Activated CD8-positive, alpha-beta T cell treated with anti-CD3 and anti-CD28 coated beads for 36 hours (primary cell): ENCODE measurements at regions not wholly inside any gene's neighbourhood (a gene's known extent, or its start where the extent isn't known, plus 50 kb on each side); places are given as distances from the start of the nearest gene placed in this dataset.

ENCODE experiments used
- ATAC-seq: fragments of 200-7000 bp; cut with Tn5 transposase; one replicate; pipeline ENCODE4 v1.10.0; 2021; ENCODE audit warnings: mild to moderate bottlenecking, moderate library complexity
- CTCF ChIA-PET: fragments of 350-600 bp; sonication (Branson Sonifier 250); formaldehyde crosslinking; loops from one replicate; lab custom pipeline; 2021; ENCODE audit warnings: antibody characterized with exemption; lab: Charles Lee
- POLR2A ChIA-PET: fragments of 350-600 bp; sonication (Branson Sonifier 250); formaldehyde crosslinking; loops from one replicate; lab custom pipeline; 2021; ENCODE audit warnings: antibody characterized with exemption; lab: Charles Lee
- DNase-seq: peaks from one replicate; pipeline ENCODE4 v3.0.0-alpha.2; 2020
- H3K27ac Mint-ChIP-seq: one replicate; pipeline ENCODE4 v1.8.0; 2021; ENCODE audit warnings: mild to moderate bottlenecking, mixed read lengths
- H3K27me3 Mint-ChIP-seq: one replicate; pipeline ENCODE4 v1.8.0; 2021; ENCODE audit warnings: mixed read lengths
- H3K36me3 Mint-ChIP-seq: one replicate; pipeline ENCODE4 v1.8.0; 2021; ENCODE audit warnings: low read depth, mixed read lengths
- H3K4me1 Mint-ChIP-seq: one replicate; pipeline ENCODE4 v1.8.0; 2021; ENCODE audit warnings: low read depth, mixed read lengths
- H3K4me3 Mint-ChIP-seq: one replicate; pipeline ENCODE4 v1.8.0; 2021; ENCODE audit warnings: mild to moderate bottlenecking, moderate library complexity, mixed read lengths
- H3K9me3 Mint-ChIP-seq: one replicate; pipeline ENCODE4 v1.8.0; 2021; ENCODE audit warnings: mixed read lengths
- intact Hi-C: fragments of 100-400 bp; cut with micrococcal nuclease; formaldehyde crosslinking; loops from one replicate; pipeline ENCODE4 v1.10.0; 2022
- TF ChIP-seq, protein P1 (sequence below): fragments of 200-600 bp; IDR thresholded peaks from one replicate; pipeline ENCODE4 v1.8.0; 2022; ENCODE audit warnings: antibody characterized with exemption, mild to moderate bottlenecking

DNA sequence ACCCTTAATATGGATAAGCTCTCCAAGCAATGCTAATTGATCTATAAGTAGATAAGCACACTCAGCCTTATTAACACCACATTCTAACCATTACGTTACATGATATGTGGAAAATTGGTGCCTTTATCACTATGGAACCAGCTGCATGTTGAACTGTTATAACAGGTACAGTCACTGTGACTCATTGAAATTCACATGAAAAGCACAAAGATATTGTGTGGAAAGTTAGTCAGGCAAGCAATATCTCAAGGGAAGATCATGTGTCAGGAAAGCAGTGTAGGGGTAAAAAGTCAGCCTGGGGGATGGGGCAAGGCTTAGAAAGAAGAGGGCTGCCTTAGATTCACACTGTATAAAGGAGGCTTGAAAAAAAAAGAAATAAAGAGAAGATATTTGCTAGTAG lies 313.7 kb upstream of the SMIM31 start:
- intact Hi-C loops = no loop called here
- ATAC-seq = no peak
- ChIA-PET POLR2A (no interaction called here), CTCF (no interaction called here)
- no peaks in the 10 kb centered on the region for H3K27me3 Mint-ChIP-seq
- no peaks in the 10 kb centered on the region for H3K36me3 Mint-ChIP-seq
- H3K9me3 Mint-ChIP-seq = no peaks in the 10 kb centered on the region
- no peak overlapping the region for H3K27ac Mint-ChIP-seq
- no peak for DNase-seq
- H3K4me3 Mint-ChIP-seq = no peak overlapping the region
- TF ChIP-seq, protein P1, sequence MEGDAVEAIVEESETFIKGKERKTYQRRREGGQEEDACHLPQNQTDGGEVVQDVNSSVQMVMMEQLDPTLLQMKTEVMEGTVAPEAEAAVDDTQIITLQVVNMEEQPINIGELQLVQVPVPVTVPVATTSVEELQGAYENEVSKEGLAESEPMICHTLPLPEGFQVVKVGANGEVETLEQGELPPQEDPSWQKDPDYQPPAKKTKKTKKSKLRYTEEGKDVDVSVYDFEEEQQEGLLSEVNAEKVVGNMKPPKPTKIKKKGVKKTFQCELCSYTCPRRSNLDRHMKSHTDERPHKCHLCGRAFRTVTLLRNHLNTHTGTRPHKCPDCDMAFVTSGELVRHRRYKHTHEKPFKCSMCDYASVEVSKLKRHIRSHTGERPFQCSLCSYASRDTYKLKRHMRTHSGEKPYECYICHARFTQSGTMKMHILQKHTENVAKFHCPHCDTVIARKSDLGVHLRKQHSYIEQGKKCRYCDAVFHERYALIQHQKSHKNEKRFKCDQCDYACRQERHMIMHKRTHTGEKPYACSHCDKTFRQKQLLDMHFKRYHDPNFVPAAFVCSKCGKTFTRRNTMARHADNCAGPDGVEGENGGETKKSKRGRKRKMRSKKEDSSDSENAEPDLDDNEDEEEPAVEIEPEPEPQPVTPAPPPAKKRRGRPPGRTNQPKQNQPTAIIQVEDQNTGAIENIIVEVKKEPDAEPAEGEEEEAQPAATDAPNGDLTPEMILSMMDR = no peak
- no peaks in the 10 kb centered on the region for H3K4me1 Mint-ChIP-seq

- POLR2A ChIA-PET = no interaction called here
- Mint-ChIP-seq H3K4me3 (no peak overlapping the region), H3K27ac (no peak overlapping the region), H3K27me3 (no peaks in the 10 kb centered on the region), H3K4me1 (no peaks in the 10 kb centered on the region), H3K9me3 (no peaks in the 10 kb centered on the region), H3K36me3 (no peaks in the 10 kb centered on the region)
- CTCF ChIA-PET = no interaction called here
- ATAC-seq (no peak), DNase-seq (no peak)
- TF ChIP-seq, protein P1 = no peak
- intact Hi-C loops = no loop called here
Measured at GRCh38 chr4:164441109-164441508, 312.8 kb upstream of the SMIM31 start.

DNA sequence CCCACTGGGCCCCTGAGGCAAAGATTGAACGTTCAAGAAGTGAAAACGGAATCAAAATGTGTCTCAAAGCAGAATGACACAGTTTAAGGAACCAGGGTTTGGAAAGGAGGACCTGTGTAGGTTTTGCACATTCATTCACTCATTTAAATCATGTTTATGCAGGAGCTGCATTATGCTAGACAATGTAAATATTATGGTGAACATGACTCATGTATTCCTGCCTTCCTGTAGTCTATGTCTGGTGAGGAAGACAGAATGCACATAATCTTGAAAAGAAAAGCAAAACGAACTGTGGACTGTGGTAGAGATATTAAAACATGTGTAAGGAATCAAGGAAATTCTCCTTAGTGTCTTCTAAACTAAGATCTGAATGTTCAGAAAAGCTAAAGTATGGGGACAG lies 311.8 kb upstream of the SMIM31 start:
- Mint-ChIP-seq H3K27me3 (no peaks in the 10 kb centered on the region), H3K9me3 (no peaks in the 10 kb centered on the region), H3K27ac (no peak overlapping the region), H3K4me1 (no peaks in the 10 kb centered on the region), H3K36me3 (no peaks in the 10 kb centered on the region), H3K4me3 (no peak overlapping the region)
- intact Hi-C loops = no loop called here
- ChIA-PET CTCF (no interaction called here), POLR2A (no interaction called here)
- no peak for DNase-seq
- TF ChIP-seq, protein P1 = no peak
- no peak for ATAC-seq

DNA sequence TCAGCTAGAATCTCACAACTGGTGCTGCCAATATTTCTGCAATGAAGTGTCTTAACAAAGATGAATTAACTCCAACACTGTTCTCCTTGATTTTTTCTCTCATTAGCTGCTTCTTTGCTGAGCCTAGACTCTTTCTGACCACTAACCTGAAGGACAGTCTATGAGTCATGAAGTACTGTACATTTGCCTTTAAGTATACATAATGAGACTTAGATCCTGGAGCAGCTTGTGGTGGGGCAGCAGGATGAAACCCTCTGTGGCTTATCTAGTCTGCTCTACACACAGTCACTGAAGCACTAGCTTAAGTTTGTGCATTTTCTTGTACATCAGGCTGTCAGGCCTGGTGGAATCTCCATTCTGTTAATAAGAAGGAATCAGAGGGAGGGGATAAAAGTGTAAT lies 307.4 kb upstream of the SMIM31 start:
- ChIA-PET CTCF (no interaction called here), POLR2A (no interaction called here)
- Mint-ChIP-seq H3K27me3 (no peaks in the 10 kb centered on the region), H3K4me3 (no peak overlapping the region), H3K27ac (no peak overlapping the region), H3K4me1 (no peaks in the 10 kb centered on the region), H3K36me3 (no peaks in the 10 kb centered on the region), H3K9me3 (peaks cover 2% of the 10 kb centered on the region)
- TF ChIP-seq, protein P1 = no peak
- ATAC-seq (no peak), DNase-seq (no peak)
- intact Hi-C loops = no loop called here

GRCh38 chr4:164461901-164462300 lies 292.0 kb upstream of the SMIM31 start:
- H3K27ac Mint-ChIP-seq = no peak overlapping the region
- H3K9me3 Mint-ChIP-seq = peaks cover 7% of the 10 kb centered on the region
- intact Hi-C loops = no loop called here
- ATAC-seq (no peak), DNase-seq (no peak)
- H3K4me1 Mint-ChIP-seq = no peaks in the 10 kb centered on the region
- CTCF ChIA-PET = no interaction called here
- H3K36me3 Mint-ChIP-seq = no peaks in the 10 kb centered on the region
- no peaks in the 10 kb centered on the region for H3K27me3 Mint-ChIP-seq
- POLR2A ChIA-PET = no interaction called here
- no peak overlapping the region for H3K4me3 Mint-ChIP-seq
- TF ChIP-seq, protein P1 = no peak
